HUDEP-2 (cell line): ENCODE measurements at regions not wholly inside any gene's neighbourhood (a gene's known extent, or its start where the extent isn't known, plus 50 kb on each side); places are given as distances from the start of the nearest gene placed in this dataset.

Source experiments
- DNase-seq, 76 experiments: peaks; one replicate each; lab custom pipeline; 2025; ENCODE audit not compliant: unreplicated experiment in 76 of 76; lab: John Stamatoyannopoulos, UW

- DNase-seq, result peak in 5 of 76 experiments; percentile 1 to 18 (median 2)
These were observed 84.5 kb upstream of the SYNPR start for GRCh38 chr3:63193647-63194046.

- no peak for DNase-seq
These were observed 78.5 kb upstream of the SYNPR start for GRCh38 chr3:63199606-63200005.

GRCh38 chr3:63202529-63202928, 75.6 kb upstream of the SYNPR start:
- DNase-seq, result no peak

GRCh38 chr3:63207066-63207590, 71.0 kb upstream of the SYNPR start:
- DNase-seq, result no peak

- no peak for DNase-seq
These were observed 50.0 kb upstream of the SYNPR start for GRCh38 chr3:63228087-63228486.
